SK-N-SH (cell line): ENCODE measurements at regions not wholly inside any gene's neighbourhood (a gene's known extent, or its start where the extent isn't known, plus 50 kb on each side); places are given as distances from the start of the nearest gene placed in this dataset.

ENCODE experiments used
- CTCF ChIP-seq: fragments of 200-600 bp; sonication (generic); IDR thresholded peaks from 2 replicates; pipeline ENCODE4 v1.6.1; 2017; ENCODE audit warnings: antibody characterized with exemption, mild to moderate bottlenecking, moderate library complexity
- SMC3 ChIP-seq: IDR thresholded peaks from 2 replicates; pipeline ENCODE4 v1.6.1; 2012; ENCODE audit warnings: low read depth, low read length, improper control_type of control experiment
- TAF1 ChIP-seq: IDR thresholded peaks from 2 replicates; pipeline ENCODE4 v1.6.1; 2012; ENCODE audit warnings: low read depth, mild to moderate bottlenecking, low read length, moderate library complexity, borderline replicate concordance

GRCh38 chr4:147236806-147237205 is 244.1 kb upstream of the EDNRA start:
- TF ChIP-seq SMC3, result no peak
- no peak for TF ChIP-seq CTCF
- no peak for TF ChIP-seq TAF1
